COLO829 (cell line): ENCODE measurements at regions not wholly inside any gene's neighbourhood (a gene's known extent, or its start where the extent isn't known, plus 50 kb on each side); places are given as distances from the start of the nearest gene placed in this dataset.

Experiments
- DNase-seq: peaks from one replicate; pipeline ENCODE4 v3.0.0; 2012; ENCODE audit warnings: low spot score

DNA sequence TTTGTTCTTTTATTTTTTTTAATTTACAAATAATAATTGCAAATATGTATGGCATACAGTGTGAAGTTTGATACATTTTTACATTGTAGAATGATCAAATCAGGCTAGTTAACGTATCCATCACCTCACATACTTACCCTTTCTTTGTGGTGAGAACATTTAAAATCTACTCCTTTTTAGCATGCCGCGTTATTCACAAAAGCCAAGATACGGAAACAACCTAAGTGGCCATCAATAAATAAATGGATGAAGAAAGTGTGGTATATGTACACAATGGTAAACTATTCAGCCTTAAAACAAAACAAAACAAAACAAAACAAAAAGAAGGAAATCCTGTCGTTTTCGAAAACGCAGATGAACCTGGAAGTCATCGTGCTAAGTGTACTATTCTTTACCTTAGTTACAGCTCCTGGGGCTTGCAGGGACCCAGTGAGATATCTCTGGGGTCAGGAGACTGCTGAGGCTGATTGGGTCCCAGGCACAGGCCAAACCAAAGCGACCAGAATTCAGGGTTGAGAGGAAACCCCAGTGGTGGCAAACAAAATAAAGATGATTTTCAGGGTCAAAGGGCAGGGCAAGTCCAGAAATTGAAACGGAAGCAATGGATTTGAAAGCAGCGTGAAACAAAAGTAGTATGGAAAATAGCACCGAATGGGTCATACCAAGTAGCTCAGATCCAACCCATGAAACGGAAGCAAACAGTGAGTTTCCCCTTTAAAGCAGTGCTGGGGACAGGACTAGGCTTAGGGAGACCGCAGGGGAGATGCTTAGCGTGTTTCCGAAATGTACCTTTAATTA, 188.2 kb downstream of the PLPP3 start:
- DNase-seq: no peak

DNA sequence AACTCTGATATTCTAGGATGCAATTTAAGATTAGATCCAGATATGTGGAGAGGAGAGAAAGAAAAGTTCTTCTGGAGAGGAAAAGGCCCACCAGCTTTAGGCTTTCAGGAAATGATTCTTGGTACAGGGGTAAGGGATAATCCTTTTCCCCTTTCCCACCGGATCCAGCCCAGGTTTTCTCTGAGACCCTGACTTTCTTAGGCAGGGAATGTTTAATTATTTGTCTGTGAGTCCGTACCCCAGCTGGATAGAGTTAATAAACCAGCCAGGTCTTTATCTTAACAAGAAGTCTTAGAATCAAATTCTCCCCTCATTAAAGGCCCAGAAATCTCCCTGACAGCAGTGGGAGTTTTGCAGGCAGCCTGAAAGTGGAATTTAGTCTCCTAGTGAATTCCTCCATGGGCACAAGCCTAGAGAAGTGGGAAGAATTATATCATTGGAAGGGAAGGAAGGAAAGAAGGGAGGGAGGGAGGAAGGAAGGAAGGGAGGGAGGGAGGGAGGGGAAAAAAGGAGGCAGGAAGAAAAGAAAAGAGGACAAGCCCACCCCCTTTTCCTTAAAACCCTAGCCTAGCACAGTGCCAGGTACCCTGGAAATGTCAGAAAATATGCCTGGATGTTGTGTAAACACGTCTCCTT, 189.0 kb downstream of the PLPP3 start:
- DNase-seq: no peak

DNA sequence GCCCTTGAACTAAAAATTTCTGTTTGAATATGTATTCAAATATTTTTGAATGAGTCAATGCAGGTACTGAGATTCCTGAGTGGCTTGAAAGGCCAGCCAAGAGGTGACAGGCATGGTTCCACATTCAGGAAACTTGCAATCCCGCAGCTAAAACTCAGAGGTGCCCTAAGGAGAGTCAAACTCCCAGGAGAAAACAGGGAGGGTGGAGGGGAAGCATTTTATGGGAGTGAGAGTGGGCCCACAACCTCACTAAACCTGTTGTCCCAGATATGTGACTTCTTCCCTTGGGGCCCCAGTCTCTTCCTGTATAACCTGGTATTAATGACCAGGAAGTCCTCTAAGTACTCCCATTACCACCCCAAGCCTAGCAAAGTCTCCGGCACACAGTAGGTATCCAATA, 189.6 kb downstream of the PLPP3 start:
- DNase-seq: no peak

DNA sequence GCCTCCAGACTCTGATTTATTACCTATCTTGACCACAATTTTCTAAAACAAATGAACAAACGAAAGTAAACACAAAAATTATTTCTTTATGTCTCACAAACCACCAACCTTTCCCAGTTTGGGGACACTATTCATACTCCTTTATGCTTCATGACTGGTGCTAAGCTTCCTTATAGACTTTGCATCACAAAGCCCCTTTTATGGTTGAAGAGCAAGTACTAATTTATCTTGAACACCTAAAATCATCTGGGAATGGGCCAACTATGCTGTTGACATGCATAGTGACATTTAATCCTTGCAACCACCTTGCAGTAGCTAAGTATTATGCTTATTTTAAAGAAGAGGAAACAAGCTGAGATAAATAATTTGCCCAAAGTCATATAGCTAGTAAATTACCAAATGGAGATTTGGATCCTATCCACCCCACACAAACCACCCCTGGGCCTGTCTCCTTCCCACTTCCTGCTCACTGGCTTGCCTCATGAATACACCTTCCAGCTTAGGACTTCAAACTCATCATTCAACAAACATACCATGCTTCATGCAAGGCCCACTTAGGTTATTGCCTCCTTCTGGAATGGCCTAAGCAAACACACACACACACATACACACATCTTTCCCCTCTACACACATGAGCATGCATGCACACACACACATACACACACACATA, 192.2 kb downstream of the PLPP3 start:
- no peak for DNase-seq

DNA sequence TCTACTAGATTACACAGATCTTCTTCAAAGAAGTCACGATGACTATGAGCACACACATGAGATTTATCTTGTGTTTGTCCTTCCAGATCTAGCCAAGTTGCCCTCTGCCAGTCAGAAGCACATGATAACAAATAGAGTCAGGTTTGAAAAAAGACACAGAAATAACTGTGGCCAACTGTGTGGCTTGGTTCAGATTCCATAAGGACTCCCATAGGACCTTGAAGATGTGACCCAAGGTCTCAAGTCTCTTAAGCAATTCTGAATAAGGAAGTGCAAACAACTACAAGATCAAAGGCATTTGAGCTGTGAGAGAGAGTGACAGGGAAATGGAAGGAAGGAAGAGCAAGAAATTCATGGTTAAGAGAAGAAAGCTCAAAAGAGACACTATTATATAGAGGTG, 194.0 kb downstream of the PLPP3 start:
- no peak for DNase-seq

DNA sequence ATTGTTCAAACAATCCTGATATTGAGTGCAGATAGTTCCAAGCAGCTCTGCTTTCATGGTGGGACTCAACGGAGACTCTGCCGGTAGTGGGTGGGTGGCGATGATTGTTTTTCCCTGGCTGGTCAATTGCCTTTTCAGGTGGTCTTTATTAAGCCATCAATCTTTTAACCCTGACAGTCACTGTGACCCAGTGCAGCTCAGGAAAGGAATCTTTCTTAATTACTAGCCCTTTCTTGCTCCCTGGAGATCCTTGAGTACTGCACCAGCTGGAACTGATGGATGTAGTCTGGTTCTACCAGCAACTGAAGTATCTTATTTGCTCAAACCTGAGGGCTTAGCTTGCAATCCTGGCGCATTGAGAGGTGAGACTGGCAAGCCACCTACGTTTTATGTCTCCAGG, 196.4 kb downstream of the PLPP3 start:
- DNase-seq: no peak

DNA sequence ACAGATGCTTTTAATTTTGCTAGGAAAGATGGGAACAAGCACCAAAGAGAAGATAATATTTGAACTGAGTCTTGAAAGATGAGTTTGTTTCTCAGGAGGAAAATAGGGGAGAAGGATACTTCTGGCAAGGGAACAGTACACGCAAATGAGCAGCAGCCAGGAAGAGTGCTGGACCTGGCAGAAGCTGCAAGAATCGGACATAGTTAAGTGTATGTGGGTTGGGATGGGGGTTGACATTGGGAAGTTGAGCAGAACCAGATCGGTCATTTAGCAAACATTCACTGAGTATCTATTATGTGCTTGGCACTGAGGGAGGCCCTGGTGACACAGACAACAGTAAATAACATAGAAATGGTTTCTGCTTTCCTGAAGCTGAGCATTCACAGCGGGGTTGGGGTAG, 198.8 kb downstream of the PLPP3 start:
- no peak for DNase-seq

DNA sequence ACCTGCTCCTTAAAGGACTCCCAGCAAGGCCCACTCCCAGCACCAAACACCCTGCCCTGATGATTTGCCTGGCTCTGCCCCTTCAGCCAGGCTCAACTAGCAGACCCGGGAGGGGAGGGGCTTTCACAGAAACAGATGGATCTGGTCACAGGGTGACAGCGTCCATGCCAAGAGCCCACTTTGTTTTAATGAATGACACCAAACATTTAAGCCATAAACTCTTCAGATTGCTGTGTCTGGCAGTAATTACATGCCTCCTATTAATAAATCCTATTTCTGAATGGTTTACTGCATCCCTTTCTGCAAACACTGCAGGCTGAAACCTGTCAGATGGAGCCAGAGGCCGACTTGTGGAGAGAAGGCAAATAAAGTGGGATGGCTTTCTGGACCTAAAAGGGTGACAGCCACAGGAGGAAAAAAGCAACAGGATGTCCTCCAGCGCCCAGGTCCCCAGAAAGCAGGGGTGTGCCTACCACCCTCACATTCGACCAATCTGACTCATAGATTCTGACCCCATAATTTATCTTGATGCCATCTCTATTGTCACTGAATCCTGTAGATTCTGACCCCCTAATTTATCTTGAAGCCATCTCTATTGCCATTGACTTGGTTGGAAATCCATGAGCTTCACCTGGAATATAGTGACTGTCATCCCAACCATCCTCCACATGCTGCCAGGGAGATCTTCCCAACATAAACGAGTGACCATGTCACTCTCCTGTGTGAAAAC, 200.9 kb downstream of the PLPP3 start:
- DNase-seq: no peak

DNA sequence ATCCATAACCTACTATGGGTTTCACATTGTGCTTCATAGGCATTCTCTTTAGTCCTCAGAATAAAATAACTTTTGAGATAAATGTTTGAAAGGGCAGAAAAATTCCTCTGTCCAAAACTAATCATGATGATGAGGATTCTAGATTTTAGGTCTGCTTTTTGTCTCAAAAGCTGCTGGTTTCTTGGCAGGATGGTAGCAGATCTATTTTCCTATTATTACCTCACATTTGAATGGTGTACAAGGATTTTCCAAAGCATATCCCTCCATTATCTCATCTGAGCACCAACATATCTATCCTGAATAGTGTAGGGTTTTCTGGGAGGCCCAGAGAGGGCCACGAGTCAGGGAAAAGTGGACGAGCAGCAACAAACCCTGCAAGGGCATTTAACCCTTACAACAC, 201.9 kb downstream of the PLPP3 start:
- DNase-seq: no peak

DNA sequence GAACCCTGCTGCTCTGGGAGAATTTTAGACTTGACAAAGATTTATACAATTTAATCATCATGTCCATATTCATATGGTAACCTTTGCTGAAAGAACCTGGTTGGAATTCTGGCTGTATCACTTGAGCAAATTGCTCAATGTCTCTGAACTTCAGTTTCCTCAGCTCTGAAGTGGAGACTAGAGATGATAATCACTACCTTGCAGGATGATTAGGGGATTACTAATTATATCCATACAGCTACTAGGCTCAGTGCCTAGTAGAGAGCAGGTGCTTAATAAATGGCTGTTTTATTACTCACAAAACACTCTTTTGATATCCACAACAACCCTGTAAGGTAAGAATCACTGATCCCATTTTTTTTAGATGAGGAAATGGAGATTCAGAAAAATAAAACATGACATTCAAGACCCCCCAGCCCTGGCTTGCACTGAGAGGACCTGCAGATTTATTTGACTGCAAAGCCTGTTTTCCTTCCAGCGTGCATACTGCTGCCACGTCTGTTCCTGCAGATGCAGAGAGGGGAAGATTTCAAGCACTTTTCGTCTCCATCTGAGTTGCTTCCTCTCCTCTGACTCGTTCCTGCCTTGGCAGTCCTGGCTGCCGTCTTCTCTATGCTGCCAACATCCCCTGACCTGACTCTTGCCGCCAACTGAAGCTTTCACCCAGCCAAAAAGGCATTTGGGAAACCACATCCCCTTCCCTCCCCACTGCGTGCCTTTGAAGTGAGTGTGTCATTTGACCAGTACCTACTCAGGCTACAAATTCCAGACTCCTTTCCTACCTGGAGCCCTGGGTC, 203.0 kb downstream of the PLPP3 start:
- DNase-seq: no peak

DNA sequence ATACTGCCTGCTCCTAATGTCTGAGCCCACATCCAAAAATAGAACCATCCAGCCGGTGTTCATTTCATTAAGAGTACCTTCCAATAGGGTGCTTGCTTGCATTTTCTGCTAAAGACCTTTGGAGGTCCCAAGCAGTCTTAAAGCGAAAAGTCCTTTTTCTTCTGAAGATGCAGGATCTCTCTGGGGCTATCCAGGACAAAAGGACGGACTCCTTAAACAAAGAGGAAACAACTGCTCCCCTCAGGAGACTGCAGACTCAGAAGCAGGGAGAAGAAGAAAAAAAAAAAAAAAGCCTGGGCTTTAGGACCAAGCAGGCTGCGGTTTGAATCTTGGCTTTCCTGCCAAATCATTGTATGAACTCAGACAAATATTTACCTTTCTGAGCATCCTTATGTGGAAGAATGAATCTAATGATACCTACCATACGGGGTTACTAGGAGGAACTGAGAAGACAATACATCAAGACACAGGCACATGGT, 204.0 kb downstream of the PLPP3 start:
- no peak for DNase-seq

DNA sequence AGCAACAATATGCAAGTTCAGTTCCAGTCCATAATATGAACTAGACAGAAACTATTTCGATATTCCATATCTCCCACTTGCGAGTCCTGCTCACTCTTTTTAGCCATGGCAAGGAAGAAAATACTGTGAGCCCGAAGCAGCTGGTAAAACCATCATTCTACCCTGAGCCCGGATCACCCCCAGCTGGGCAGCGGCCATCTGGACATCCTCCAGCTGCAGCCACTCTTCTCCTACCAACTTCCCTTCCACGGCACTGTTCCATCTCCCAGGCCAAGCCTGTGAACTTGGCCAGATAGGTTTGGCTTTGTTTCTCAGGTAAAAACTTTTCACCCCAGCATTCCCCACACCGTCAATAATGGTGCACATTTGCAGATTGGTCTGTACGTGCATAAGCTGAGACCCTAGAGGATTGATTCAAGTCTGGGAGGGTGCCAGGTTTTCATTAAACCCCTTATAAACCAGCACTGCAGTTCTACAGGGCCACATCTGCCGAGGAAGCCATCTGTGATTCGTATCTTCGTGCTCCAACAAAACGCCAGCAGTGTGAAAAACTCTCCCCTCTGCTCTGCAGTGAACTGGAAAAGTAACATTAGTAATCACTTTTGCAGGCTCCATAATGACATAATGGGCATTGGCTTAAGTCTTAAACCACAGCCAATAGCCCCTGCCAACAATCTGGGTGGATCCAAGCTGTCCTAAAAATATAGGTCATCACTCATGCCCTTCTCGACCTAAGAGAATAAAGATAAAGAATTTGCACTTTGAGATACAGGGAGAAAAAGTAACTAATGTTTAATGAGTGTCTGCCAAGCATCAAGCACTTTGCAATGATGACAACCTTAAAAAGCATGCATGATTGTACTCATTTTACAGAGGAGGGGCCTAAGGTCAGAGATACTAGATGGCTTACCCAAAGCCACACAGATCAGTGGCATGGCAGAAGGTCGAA, 205.1 kb downstream of the PLPP3 start:
- no peak for DNase-seq

DNA sequence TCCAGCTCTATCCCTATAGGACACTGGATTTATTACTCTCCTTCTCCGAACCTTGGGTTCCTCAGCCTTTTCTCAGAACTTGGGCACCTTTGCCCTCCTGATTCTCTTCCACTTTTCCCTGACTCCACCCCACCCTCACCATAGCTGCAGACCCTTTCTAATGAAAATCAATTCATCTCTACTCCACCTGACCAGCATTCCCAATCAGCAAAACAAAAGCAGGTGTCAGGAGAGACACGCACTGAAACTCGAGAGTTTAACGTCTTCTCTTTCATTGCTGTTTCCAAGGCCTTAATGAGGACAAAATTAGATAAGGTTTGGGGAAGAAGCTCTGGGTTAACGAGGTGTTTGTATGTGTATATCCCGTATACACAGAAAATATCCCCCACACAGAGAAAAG, 208.8 kb downstream of the PLPP3 start:
- DNase-seq: no peak

DNA sequence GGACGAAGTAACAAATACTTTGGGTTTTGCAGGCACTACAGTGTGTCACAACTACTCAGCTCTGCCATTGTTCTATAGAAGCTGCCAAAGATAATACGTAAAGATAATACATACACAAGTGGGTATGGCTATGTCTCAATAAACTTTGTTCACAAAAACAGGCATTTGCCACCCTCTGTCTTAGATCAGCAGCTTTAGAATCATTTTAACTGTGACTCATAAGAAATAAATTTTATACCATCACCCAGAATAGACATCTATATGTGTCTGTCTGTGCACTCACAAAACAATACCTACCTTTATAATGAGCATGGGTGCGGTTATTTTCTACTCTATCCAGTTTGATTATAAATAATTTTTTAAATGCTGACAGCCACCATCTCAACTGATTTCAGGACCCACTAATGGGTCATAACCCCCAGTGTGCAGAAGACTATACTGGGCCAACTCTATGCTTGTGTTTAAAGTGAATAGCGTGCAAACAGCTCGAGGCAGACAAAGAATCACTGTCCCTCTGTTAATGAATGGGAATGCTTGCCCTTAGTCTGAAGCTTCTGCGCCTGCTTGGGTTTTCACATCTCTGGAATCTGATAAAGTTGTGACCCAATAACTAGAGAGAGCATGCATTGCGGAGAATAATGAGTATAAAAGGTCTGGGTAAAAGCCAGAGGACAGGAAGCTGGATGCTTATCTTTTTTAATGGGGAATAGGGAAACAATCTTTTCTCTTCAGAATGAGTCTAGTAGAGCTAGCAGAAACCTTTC, 216.2 kb downstream of the PLPP3 start:
- DNase-seq: peak; percentile 42

DNA sequence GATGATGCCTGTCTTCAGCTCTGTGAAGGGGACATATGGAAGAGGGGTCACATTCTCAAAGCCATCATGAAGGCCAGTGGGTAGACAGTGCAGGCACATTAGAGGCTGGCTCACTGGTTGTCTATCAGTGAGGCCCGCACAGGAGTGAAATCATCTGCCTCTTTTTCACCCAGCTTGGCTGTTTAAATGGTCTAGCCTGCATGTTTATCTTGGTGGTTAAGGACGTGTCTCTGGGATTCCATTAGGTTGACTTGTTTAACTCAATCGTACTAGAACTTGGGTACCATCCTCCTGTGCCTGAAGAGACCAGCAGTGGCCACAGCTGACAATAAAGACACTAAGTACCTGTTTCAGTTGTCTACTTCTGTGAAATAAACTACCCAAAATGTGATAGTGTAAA, 219.3 kb downstream of the PLPP3 start:
- DNase-seq: no peak

DNA sequence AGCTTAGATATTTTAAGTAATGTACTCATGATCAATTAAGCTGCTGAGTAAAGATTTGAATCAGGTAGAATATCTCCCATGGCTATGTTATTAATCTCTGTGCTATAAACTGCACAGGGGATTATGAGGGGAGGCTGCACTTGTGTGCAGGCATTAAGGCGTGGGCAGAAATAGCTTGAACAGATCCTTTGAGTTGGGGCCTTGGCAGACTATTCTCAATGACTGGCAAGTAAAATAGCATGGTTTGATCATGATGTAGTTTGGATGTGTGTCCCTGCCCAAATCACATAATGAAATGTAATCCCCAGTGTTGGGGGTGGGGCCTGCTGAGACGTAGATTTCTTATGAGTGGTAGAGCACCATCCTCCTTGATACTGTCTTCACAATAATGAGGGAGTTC, 220.3 kb downstream of the PLPP3 start:
- DNase-seq: no peak

DNA sequence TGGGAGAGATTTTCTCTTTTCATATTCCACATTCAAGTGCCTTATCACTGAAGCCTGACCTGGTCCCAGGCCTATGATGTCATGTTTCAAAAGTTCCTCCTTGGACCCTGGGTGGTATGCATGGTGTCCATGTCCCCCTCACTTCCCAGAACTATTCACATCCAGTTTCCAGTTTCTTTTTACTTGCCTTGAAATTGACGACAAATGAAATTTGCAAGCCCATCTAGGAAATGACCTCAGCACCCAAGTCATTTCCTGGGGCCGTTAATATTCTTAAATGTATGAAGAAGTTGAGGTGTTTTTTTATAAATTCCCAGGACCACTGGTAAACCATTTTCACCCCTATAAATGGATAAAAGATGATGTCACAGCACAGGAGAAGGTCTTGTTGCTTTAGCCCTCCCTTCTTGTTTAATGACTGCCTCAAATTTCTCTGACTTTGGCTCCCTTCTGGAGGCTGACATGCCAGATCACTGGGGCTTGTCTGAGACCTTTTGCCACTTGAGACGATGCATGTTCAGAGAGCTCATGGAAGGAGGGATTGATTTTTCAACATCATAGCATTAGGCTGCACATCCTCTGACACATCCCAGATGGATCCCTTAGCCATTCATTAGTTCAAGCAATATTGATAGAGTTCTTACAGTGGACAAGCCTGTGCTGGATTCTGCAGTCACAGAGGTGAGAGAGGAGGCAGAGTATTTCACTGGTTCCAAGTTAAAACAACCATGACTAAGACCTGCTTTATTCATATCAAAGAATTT, 221.3 kb downstream of the PLPP3 start:
- DNase-seq: no peak

DNA sequence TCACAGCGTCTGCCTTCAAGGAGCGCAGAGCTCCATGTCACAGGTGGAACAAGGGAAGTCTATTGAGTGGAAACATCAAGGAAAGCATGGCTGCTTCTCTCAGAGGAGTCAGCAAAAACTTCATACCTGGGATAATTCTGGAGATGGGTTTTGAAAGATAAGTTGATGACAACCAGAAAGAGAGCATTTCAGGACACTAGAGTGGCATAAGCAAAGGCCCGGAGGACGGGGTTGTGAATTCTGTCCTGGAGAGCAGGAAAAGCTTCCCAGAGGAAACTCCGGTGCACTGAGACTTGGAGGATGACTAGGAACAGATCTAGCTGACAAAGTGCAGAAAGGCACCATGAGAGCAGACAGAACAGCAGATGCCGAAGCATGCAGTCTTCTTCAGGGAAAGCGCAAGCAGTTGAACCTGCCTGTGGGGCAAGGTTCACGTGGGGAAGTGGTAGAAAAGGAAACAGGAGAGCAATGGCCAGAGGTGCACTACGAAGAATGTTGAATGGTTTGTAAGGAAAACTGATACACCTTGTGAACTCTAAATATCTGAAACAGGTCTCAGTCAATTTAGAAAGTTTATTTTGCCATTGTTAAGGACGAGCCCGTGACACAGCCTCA, 222.9 kb downstream of the PLPP3 start:
- DNase-seq: no peak

DNA sequence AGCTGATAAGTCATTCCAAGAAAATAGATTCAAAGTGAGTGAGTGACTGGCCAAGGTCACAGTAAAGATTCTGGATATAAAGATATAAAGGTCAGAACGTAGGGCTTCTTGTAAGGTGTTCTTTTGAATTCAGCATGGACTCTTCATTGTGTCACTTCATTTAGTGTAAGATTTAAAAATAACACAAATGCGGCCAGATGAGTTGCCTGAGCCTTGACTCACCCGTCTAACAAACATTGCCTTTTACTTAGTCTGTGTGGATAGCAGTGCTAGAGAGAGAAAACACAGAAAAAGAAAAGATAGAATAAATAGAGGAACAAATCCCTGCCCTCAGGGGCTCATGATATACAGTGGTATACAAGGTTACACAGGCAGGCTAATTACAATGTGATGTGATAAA, 223.4 kb downstream of the PLPP3 start:
- DNase-seq: no peak
